GM23248 (cell line): ENCODE measurements at regions not wholly inside any gene's neighbourhood (a gene's known extent, or its start where the extent isn't known, plus 50 kb on each side); places are given as distances from the start of the nearest gene placed in this dataset.

Experiments
- EZH2 ChIP-seq: fragments of 200-600 bp; sonication (generic); IDR thresholded peaks from 2 replicates; pipeline ENCODE4 v1.6.1; 2018; ENCODE audit warnings: antibody characterized with exemption, mild to moderate bottlenecking; ENCODE audit not compliant: insufficient read depth, poor library complexity, severe bottlenecking
- EZH2phosphoT487 ChIP-seq: fragments of 200-600 bp; sonication (generic); IDR thresholded peaks from 2 replicates; pipeline ENCODE4 v1.6.1; 2018; ENCODE audit warnings: antibody characterized with exemption, moderate library complexity, mild to moderate bottlenecking, low read depth; ENCODE audit not compliant: insufficient read depth

DNA sequence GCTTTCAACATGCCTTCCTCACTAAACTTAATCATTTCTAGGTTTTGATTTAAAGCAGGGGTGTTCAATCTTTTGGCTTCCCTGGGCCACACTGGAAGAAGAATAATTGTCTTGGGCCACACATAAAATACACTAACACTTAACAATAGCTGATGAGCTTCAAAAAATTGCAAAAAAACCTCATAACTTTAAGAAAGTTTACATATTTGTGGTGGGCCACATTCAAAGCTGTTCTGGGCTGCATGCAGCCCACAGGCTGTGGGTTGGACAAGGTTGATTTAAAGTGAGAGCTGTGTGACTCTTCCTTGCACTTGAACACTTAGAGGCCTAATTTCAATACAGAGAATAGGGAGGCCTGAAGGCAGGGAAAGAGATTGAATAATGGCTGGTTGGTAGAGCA lies 598.3 kb downstream of the EFNA5 start:
- TF ChIP-seq EZH2phosphoT487 (no peak), EZH2 (no peak)
